Tibial artery (tissue), 4 donors: ENCODE measurements at regions not wholly inside any gene's neighbourhood (a gene's known extent, or its start where the extent isn't known, plus 50 kb on each side); places are given as distances from the start of the nearest gene placed in this dataset.
"Not testable (repeated sequence)": the region's sequence is repeated elsewhere in the genome, so short reads cannot be mapped to it uniquely, and the experiment has no call there.

Experiments
- DNase-seq, 2 donors: peaks; one replicate each; pipeline ENCODE4 v3.0.0-alpha.2; 2019
- H3K27ac ChIP-seq, 2 donors: fragments of 200-600 bp; sonication (generic) in 1 of 2; 1 replicate in 1 of 2; 2 replicates in 1 of 2; pipeline ENCODE4 v1.5.1; 2018 to 2019; ENCODE audit warnings: mild to moderate bottlenecking in 1 of 2
- H3K27me3 ChIP-seq, 2 donors: fragments of 200-600 bp; sonication (generic) in 1 of 2; one replicate each; pipeline versions ENCODE4 v1.5.1 to v1.6.0; 2016 to 2019
- H3K36me3 ChIP-seq, 3 donors: fragments of 200-600 bp; sonication (generic) in 2 of 3; one replicate each; pipeline ENCODE4 v1.5.1; 2016 to 2019; ENCODE audit warnings: mild to moderate bottlenecking in 2 of 3
- H3K4me1 ChIP-seq, 4 donors: fragments of 200-600 bp; sonication (generic) in 2 of 4; 1 replicate in 3 of 4; 2 replicates in 1 of 4; pipeline ENCODE4 v1.5.1; 2016 to 2019
- H3K4me3 ChIP-seq, 2 donors: fragments of 200-600 bp; sonication (generic) in 1 of 2; 1 replicate in 1 of 2; 2 replicates in 1 of 2; pipeline ENCODE4 v1.5.1; 2018 to 2019; ENCODE audit warnings: mild to moderate bottlenecking in 2 of 2
- H3K9me3 ChIP-seq, 3 donors: fragments of 200-600 bp; sonication (generic) in 1 of 3; one replicate each; pipeline ENCODE4 v1.5.1; 2016 to 2019
- CTCF ChIP-seq, 2 experiments: fragments of 200-600 bp in 1 of 2; fragments of 450-650 bp in 1 of 2; IDR thresholded peaks; one replicate each; pipeline ENCODE4 v1.5.1; 2017 to 2019; ENCODE audit warnings: antibody characterized with exemption in 2 of 2, mild to moderate bottlenecking in 1 of 2, moderate library complexity in 1 of 2
- intact Hi-C: fragments of 100-400 bp; cut with DNase I; formaldehyde crosslinking; loops from one replicate; pipeline ENCODE4 v1.15.0; 2023; ENCODE audit warnings: low total_unique reads

DNA sequence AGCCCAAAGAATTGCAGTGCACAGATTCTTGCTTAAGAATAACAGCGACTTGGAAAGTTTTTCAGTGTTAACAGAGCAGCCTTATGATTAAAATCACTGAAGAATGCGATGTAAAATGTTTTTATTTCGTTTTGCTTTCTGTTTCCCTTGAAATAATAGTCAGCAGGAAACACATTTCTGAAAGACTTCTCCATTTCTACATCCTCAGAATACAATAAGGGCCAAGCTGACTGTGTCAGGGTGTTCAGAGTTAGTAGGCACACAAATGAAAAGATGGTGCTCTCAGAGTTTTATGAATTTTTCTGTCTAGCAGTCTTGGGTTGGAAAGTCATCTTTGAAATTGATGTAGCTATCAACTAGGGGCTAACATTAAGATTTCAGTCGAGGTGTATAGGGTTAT, 582.9 kb upstream of the RBFOX1 start:
- no peaks in the 10 kb centered on the region for H3K36me3 ChIP-seq
- H3K27ac ChIP-seq, result no peak overlapping the region
- intact Hi-C loops, result no loop called here
- H3K9me3 ChIP-seq, result no peaks in the 10 kb centered on the region
- no peaks in the 10 kb centered on the region for H3K4me1 ChIP-seq
- H3K27me3 ChIP-seq, result no peaks in the 10 kb centered on the region
- TF ChIP-seq CTCF (IDR thresholded peaks at IDR 0.05), result no peak
- DNase-seq, result no peak
- H3K4me3 ChIP-seq, result no peak overlapping the region

- DNase-seq, H3K4me3 ChIP-seq, intact Hi-C loops: not testable (repeated sequence)
Measured at GRCh38 chr16:6736302-6736701, 596.3 kb upstream of the RBFOX1 start.

DNA sequence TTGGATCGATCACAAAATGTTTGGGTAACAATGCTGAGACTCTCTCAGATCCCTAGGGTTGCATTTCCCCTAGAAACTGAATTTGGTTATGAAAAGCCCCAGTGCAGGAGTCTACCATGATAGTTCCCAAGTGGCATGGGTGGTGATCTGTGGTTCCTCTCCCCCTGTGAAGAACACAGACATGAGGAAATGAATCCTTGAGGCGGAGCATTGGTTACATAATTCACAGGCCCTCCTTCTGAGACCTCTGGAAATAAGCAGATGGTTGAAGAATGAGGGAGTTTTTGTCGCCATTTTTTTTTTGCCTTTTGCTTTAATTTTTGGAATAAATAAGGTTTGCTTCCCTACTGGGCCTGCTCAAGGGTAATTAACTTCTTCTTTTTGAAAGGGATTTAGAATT, 597.0 kb upstream of the RBFOX1 start:
- Histone ChIP-seq H3K27me3 (no peaks in the 10 kb centered on the region), H3K27ac (no peak overlapping the region), H3K4me1 (no peaks in the 10 kb centered on the region), H3K9me3 (no peaks in the 10 kb centered on the region), H3K36me3 (no peaks in the 10 kb centered on the region), H3K4me3 (no peak overlapping the region)
- intact Hi-C loops, result no loop called here
- TF ChIP-seq CTCF (IDR thresholded peaks at IDR 0.05), result no peak
- DNase-seq, result no peak

More at GRCh38 chr16:6736302-6736701, 596.3 kb upstream of the RBFOX1 start:
- not testable (repeated sequence) for H3K4me1 ChIP-seq, H3K27ac ChIP-seq, H3K36me3 ChIP-seq, H3K27me3 ChIP-seq, H3K9me3 ChIP-seq

DNA sequence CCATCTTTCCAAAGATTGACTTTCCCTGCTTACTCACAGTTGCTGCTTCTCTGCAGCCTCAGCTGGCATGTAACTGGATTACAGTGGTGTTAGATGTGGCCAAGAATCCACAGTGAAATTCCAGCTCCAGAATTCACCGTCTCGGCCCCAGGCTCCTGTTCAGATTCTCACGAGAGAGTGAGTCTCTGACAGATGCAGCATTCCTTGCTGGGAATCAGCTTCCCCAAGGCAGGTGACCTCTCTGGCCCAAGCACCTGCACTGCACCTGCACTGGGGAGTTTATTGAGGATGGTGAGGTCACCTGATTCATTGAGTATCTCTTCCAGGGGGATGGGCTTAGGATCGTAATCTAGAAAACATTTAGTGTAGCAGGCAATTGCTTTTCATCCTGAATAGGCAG, 600.5 kb upstream of the RBFOX1 start:
- no peak overlapping the region for H3K4me3 ChIP-seq
- no peak for TF ChIP-seq CTCF (IDR thresholded peaks at IDR 0.05)
- H3K36me3 ChIP-seq, result no peaks in the 10 kb centered on the region
- H3K4me1 ChIP-seq, result no peaks in the 10 kb centered on the region
- no peaks in the 10 kb centered on the region for H3K27me3 ChIP-seq
- no peak overlapping the region for H3K27ac ChIP-seq
- intact Hi-C loops, result loop anchor here (5.0 kb wide), 1 partner anchor 185 kb away; no protein-coding TSS in a partner anchor
- no peaks in the 10 kb centered on the region for H3K9me3 ChIP-seq
- DNase-seq, result no peak

- no peaks in the 10 kb centered on the region for H3K36me3 ChIP-seq
- H3K27ac ChIP-seq, result no peak overlapping the region
- no peak overlapping the region for H3K4me3 ChIP-seq
- H3K4me1 ChIP-seq, result no peaks in the 10 kb centered on the region
- intact Hi-C loops, result no loop called here
- H3K9me3 ChIP-seq, result peaks cover 0 to 4% (median 0%) of the 10 kb centered on the region in 3 donors
- H3K27me3 ChIP-seq, result no peaks in the 10 kb centered on the region
- no peak for TF ChIP-seq CTCF (IDR thresholded peaks at IDR 0.05)
- no peak for DNase-seq
Measured at GRCh38 chr16:6728381-6728780, 604.3 kb upstream of the RBFOX1 start.

- Histone ChIP-seq H3K36me3 (no peaks in the 10 kb centered on the region), H3K4me3 (no peak overlapping the region), H3K4me1 (no peaks in the 10 kb centered on the region), H3K27ac (no peak overlapping the region), H3K9me3 (peaks cover 0 to 4% (median 0%) of the 10 kb centered on the region in 3 donors), H3K27me3 (no peaks in the 10 kb centered on the region)
- no peak for TF ChIP-seq CTCF (IDR thresholded peaks at IDR 0.05)
- no peak for DNase-seq
- intact Hi-C loops, result no loop called here
Measured at GRCh38 chr16:6726621-6727020, 606.0 kb upstream of the RBFOX1 start.
